ENCODE measurements at regions not wholly inside any gene's neighbourhood (a gene's known extent, or its start where the extent isn't known, plus 50 kb on each side); places are given as distances from the start of the nearest gene placed in this dataset.
"Not testable (repeated sequence)": the region's sequence is repeated elsewhere in the genome, so short reads cannot be mapped to it uniquely, and the experiment has no call there.

DNA sequence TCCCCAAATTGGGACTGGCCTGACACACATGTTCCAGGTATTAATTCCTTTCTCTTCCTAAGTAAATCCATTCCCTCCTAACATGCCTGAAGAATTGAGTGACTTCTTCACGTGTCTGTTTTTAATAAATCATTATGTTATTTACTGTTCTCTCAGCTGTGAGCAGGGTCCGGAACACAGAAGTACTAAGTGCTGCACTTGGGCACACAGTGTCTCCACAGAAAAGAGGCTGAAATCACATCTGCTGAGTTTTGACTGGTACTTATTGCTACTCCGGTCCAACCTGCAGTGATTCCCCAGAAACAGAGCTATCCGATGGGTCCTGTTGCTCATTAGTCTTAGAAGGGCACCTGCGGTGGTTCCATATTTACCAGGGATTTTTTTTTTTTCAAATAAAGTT lies 202.6 kb downstream of the RBM46 start:
- DNase-seq, result no peak

DNA sequence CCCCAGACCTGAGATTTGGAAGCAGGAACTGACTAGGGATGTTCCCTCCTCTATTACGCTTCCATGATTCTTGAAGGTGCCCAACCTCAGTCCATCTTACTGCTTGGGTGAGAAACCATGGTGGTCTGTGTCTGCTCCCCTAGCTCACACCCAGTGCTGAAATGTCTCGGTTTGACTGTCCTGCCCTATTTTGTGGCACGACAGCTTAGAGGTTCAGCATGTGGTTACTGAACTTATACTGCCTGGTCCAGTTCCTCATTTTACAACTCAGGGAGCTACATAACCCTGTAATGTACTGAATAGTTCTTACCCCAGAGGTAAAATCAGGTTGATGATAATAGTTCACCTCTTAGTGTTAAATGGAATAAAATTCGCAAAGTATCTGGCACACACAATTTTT lies 203.1 kb downstream of the RBM46 start:
- DNase-seq, result no peak

DNA sequence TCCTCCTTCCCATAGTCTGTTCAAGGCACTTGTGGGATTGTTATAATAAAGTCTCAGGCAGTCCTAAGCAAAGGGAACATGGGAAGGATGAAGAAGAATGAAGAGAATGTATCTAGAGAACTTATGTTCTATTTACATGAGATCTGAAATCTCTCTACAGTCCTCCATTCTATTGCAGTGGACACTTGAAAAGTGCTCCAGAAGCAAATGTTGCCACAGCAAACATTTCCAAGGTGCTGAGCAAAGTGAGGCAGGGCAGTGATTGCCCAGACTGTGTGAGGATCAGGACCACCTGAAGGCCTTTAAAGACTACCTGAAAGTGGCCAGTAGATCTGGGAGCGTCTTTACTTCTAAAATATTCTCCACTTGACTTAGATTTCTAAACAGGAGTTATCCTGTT lies 203.5 kb downstream of the RBM46 start:
- no peak for DNase-seq

DNA sequence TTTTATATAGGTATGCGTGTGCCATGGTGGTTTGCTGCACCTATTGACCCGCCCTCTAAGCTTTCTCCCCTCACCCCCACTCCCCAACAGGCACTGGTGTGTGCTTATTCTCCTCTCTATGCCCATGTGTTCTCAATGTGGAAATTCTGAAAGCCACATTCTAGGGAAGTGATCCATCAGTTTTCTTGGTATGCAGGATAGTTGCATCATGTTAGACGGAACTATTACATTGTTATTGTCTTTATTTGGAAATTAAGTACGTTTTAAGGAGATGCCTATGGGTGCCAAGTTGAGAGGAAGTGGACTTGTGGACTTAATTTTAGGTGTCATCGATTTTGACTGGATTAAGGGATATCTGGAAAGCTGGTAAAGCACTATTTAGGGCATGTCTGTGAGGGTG lies 204.6 kb downstream of the RBM46 start:
- DNase-seq, result no peak

DNA sequence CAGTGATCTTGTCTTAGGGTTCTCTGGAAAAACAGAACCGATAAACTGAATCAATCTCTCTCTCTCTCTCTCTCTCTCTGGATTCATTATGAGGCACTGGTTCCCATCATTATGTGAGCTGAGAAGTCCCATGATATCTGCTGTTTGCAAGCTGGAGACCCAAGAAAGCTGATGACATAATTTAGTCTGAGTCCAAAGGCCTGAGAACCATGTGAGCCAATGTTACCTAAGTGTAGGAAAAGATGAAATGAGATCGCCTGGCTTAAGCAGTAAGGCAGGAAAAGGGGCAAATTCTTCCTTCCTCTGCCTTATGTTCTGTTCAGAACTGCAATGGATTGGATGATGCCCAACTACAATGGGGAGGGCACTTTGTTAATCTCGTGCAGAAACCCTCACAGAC lies 207.4 kb downstream of the RBM46 start:
- DNase-seq, result no peak

DNA sequence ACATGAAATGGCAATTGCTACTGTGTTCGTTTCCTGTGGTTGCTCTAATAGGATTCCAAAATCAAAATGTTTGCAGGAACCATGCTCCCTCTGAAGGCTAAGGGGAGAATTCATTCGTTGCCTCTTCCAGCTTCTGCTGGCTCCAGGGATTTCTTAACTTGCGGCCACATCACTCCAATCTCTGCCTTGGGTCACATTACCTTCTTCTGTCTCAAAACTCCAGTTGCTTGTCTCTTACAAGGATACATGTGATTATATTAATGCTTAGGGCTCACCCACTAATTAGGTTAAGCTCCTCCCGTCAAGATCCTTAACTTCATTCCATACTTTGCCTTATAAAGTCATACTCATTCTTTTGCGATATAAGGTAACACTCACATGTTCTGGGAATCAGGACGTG lies 208.4 kb downstream of the RBM46 start:
- DNase-seq, result no peak

DNA sequence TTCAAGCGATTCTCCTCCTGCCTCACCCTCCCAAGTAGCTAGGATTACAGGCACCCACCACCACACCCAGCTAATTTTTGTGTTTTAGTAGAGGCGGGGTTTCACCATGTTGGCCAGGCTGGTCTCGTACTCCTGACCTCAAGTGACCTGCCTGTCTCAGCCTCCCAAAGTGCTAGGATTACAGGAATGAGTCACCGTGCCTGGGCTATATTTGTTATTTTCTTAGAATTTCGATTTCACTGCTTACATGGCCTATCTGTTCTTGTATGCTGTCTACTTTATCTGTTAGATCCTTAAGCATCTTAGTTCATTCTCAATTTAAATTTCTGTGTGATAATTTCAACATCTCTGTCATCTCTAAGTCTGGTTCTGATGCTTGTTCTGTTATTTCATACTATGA lies 210.6 kb upstream of the NPY2R start:
- DNase-seq, result not testable (repeated sequence)

DNA sequence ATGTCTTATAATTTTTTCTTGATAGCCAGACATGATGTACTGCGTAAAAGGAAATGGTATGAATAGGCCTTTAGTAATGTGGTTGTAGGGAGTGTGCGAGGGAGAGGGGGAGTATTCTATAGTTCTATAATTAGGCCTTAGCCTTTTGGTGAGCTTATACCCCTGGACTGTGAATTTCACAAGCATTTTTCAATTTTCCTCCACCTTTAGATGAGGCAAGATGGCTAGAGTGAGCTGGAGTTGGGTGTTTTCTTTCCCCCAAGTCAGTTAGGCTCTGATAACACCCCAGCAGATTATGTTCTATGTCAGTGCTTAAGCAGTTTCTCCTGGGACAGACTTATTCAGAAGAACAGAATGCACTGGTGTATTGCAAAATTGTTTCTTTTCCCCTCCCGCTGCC lies 210.2 kb upstream of the NPY2R start:
- DNase-seq, result no peak

DNA sequence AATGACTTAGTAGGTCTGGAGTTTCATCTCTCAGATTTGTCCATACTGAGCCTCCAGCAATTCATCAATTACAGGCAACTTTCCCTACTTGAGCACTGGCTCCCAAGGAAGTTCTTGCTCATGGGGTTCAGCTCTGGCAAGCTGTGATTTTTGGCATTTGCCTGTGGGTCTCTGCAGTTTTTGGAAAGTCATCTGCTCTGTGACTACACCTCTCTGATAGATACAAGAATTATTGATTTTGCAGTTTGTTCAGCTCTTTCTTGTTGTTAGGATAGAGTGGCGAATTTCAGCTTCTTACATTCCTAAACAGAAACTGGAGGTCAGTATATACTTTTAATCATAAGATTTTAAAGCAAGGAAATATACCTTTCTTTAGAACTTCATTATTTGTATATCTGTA lies 209.7 kb upstream of the NPY2R start:
- DNase-seq, result no peak

DNA sequence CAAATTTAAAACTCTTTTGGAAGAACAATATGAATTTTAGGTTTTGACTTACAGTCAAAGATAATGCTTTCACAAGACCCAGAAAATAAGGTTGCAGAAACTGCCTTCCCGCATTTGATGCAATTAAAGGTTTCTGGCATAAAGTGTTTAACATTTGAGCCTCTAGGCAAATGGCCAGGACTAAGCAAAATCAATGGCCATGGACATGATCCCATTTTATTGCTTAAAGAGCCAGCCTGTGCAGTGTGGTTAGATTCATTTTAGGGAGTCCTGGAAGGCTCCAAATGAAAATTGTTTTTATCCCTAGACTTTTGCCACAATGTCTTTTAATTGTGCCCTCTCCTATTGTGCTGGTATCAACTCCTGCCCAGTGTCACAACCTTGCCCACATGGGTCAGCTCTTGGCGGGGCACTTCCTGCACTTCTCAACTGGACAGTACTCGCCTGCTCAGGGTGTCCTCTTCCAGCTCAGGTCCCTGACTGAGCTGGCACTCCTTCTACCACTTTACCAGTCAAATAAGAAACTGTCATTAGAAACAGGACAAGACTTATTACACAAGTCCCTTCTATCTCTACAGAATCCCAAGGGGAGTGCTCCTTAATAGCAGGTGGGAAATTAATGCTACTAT lies 208.4 kb upstream of the NPY2R start:
- no peak for DNase-seq

DNA sequence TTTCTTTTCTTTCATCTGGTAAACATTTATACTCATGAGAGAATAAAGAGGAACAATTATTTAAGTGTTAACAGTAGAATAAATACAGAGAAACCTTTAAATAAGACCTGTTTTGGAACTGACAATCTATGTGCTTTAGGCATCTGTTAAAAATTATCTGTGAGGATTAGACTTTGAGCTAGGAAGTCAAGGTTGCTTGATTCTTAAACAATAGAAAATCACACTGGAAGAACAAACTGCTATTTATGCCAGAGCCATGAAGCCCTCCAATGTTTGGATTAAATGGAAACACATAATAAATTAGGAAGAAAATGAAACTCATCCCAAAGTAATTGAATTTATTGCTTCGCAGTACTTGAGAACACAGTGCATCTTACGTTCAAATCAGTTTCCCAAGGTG lies 207.2 kb upstream of the NPY2R start:
- DNase-seq, result no peak

DNA sequence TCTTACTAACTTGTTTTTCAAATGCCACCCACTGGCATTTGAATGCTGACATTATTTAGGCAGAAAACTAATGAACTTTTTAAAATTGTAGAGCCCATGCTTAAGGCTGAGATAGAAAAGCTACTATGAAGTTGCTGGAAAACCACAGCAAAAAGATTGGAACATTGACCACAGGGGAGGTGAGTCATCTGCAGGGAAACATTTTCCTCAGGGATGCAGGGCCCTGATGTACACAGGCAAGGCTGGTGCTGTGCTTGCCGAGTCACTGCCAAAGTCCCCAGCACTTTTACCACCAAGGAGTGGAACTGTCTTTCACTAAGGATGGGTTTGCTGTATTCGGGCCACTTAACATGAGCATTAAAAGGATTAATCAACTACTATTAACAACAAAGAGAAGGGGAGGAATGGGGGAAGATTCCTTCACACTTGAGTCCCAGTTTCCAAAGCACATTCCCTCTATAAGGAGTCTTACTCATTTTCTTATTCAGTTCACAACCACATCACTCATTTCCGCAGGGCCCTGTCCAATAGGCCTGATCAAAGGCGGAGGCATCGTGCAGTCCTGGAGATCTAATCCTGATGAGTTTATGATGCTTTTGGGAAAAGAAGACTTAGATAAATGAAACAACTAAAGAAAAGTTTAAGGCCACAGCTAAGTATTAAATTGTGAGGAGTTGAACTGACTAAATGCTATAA lies 202.9 kb upstream of the NPY2R start:
- no peak for DNase-seq

DNA sequence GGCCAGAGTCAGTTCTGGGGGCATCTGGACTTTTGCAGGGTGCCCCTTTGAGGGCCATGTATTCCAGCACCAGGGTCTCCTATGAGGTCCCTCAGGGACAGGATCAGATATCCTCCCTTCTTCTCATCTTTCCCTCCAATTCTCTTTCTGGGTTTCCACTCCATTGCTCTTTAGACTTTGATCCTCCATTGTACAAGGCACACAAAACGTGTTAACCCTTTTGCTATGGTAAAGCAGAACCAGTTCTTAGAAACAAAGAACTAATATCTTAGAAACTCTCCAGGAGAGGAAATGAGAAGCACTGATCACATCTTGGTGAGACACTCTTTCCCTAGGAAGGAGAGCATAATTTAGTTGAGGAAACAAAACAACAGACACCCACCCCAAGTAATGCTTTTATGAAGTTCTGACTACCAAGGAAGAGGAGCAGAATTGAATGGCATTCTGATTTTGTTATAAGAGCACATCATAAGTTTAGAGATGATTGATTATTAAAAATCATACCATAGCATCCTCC lies 200.7 kb upstream of the NPY2R start:
- no peak for DNase-seq

DNA sequence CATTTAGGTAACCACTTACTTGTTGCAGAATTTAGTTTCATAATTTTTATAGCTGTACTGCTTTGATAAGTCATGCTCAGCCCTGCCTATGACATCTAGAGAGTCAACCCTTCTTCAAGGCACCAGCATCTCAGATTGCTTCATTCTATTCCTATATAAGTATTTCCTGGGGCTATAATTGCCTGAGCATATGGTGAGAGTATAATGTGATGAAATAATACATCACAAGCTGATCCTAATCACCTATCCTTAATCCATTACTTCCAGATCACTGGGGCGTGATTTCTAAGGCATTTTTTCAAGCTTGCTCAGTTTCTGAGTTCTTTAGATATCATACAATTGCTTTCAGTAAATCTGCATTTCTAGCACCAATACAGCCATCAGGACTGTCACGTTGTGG lies 200.0 kb upstream of the NPY2R start:
- DNase-seq, result no peak

DNA sequence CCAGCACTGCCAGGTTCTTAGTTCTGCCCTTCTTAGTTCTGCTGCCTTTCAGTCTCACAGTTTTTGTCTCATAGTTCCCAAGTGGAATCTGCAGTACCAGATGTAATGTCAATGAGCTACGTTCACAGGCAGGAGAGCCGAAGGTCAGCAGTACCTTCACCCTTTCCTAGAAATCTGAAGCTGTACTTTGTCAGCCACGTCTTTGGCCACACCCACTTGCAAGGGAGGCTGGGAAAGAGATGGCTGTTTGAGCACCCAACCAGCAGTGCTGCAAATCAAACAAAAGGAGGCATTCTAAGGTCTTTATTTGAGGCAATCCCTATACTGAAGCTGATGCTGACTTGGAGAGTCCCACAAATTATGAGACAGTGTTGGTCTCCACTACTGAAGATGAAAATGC lies 199.1 kb upstream of the NPY2R start:
- no peak for DNase-seq

DNA sequence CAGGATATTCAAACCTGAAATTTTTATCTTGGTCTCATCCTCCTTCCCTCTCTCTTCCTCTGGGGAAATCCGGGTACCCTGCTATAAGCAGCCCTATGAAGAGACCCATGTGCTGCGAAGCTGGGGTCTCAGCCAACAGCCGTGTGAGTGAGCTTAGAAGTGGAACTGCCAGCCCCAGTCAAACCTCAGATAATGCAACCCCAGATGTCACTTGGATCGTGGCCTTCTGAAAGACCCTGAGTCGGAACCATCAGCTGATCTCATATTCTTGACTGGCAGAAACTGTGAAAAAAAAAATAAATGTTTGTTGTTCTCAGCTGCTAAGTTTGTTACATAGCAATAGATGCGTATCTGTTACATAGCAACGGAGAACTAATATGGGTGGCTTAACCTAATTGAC lies 198.1 kb upstream of the NPY2R start:
- no peak for DNase-seq

DNA sequence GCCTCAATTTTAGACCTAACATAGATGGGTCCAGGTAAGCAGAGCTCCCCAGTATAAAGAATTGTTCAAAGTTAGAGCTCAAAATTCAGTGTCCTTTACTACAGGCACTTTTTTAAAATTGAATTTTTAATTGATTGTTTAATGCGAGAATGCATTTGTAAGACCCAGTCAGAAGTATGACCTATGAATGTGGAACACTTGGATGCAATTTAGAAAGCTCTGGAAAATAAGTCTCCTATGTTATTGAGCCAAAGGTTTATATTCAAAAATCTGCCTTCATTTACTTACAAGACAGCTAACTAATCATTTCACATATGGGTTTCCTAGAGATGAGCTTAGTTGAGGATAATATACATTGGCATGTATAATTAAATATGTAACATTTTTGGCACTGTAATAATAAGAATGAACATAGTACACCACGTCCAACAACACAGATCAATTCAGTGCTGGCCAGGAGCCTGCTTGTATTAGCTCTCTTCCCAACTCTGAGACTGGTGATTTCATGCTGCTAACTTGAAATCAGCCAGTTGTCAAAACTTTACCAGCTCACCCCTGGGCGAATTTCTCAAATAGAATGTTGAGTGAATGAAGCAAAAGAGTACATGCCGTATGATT lies 197.2 kb upstream of the NPY2R start:
- DNase-seq, result no peak

DNA sequence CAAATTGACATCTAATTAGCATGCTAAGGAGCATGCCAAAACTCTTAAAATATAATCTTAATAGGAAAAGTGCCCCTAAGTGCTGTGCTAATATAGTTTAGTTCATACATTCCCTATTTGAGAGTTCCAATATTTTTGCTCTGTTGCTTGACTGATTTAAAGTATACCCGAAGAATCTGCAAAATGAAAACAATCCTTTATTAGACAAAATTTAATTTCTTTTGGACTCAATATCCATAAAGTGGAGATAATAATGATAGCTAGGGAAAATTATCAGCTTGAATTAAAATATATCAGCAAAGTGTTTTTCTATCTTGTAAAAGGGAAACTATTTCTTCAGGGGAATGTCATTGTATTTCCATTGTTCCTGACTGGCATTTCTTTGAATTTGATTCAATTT lies 196.0 kb upstream of the NPY2R start:
- no peak for DNase-seq

DNA sequence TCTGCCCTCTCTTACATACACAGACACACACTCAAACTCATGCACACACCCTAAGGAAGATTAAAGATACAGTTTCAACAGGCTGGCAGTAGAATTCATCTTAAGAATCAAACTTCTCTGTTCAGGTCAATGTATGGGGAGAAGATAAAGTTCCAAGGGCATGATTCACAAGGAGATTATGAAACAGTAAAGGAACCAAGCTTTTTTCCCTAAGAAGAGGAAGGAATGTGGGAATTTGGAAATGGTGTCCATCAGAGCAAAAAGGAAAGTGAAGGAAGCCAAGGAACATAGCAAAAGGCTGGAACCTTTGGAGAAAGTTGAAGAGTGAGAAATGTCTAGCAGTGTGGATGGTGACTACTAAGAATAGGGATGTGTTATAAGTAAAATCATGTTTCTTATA lies 191.0 kb upstream of the NPY2R start:
- no peak for DNase-seq

DNA sequence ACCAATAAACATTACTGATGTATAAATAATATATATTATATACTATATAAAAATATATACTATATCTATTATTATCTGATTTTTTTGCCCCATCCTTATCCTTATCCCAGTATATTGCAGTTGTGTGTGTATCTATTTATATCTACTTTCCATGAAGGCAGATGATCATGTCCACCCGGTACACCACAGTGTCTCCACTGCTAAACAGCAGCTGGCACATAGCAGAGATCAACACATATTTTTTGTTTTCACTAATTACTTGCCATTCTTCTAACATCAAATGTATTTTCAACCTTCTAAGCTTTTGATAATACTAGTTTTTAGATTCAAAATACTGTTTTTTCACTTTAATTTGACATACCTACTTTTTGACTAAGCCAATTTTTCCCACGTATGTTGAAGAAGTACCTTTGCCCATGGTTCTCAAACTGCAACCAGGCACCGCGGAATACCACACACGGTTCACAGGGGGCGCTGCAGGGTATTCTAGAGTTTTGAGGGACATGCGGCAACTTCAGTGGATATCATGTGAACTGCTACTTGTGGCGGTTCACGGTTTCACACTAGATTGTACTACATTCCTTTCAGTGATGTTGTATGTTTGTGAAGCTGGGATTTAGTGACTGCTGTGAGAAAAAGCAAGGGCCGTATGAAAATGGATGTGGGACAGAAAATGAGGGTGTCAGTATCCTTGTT lies 182.5 kb upstream of the NPY2R start:
- DNase-seq, result no peak

DNA sequence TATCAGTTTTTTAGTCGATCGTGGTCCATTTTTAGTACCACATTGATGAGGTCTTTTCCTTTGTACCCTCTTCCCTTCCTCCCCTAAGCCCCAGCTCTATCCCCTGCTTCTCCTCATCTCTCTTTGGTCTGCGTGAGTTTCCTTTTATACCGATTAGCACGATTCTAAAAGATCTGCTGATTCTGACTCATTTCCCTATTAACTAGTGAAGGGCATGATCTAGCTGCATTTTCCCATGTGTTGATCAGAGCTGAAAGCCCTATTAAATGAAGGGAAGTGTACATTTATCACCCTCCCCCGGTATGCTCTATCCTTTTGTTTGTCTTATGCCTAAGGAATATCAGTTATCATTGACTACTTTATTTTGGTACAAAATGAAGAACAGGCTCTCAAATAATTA lies 181.7 kb upstream of the NPY2R start:
- no peak for DNase-seq

DNA sequence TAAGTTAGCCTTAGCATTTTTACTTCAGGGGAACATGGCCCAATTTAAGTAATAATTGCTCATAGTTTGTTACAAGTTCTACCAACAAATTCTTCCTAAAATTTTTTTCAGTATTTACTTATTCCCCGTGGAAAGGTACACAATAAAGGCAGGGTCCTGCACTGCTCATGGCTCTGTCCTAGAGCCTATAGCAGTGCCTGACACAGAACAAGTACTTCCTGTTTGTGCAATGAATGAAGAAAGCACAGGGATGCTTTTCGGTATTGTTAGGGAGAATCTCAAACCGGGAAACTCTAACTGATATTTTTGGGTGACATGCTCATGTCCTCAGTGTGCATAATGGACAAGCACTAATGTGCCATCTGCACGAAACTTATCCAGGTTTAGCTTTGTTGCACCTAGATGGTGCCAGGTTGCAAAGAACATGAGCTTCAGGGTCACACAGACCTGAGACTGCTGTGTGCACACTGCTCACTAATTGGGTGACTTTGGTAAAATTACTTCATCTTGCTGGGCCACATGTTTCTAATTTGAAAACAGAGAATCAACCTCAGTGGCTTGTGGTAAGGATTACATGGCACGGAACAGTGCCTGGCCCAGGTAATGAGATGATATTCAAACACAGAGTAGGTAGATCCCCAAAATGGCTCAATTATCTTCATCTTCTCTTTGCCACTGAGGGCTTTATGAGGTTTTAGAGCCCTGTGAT lies 175.8 kb upstream of the NPY2R start:
- DNase-seq, result no peak

DNA sequence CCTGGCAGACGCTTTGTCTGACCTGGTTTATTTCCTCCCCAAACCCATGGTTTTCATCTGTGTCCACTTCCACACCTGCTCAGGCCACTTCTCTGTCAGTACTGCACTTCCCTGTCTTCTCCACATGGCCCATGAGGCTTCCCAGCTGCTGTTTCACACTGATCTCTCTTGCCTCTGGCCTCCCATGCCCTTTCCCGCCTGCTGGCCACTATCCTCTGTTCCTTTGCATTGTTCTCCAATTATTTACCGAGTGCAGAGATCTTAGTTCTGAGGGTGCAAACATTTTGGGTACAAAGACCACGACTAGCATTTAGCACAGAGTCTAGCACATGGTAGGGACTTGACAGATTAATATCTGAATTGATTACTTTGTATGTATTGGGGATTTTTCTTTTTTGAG lies 174.8 kb upstream of the NPY2R start:
- no peak for DNase-seq

All from NCI-H146 (cell line).